ENCODE measurements at regions not wholly inside any gene's neighbourhood (a gene's known extent, or its start where the extent isn't known, plus 50 kb on each side); places are given as distances from the start of the nearest gene placed in this dataset.

DNA sequence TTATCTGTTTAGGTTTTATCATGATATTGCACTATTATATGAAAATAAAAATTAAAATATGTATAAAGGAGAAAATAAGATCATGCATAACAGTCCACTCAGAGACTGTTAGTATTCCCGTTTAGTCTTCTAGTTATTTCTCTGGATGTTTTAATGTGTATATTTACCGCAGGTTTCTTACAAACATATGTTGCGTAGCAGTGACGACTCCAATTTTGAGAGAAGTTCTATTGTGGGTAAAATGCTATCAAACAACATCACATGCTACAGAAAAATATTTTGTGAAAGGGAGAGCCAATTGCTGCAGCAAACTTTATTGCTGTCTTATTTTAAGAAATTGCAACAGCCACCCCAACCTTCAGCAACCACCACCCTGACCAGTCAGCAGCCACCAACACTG lies 72.4 kb upstream of the NXT1 start:
- CTCF ChIA-PET = no interaction called here
- intact Hi-C loops (cut with micrococcal nuclease; ENCODE audit: unreplicated experiment) = no loop called here
- no peaks in the 10 kb centered on the region for H4K20me1 ChIP-seq (ENCODE audit: control insufficient read depth, insufficient read depth)
- H3K27me3 ChIP-seq (replicated peaks in 1 of 2; ENCODE audit: control insufficient read depth in 2 of 2, insufficient read depth in 2 of 2, low read length in 1 of 2) = no peaks in the 10 kb centered on the region; a peak in 1 of 4 replicates
- RAD21 ChIA-PET (ENCODE audit: unreplicated experiment) = no interaction called here
- H3K9me3 ChIP-seq (replicated peaks; ENCODE audit: control insufficient read depth, insufficient read depth, low read length) = no peaks in the 10 kb centered on the region
- SMC1A ChIA-PET (ENCODE audit: uncharacterized antibody, unreplicated experiment) = no interaction called here
- BruUV-seq (replicated peaks) = no TSS peak
- ATAC-seq (no peak), FAIRE-seq (no peak), DNase-seq (ENCODE audit: low read depth, low spot score) (no peak)
- H3K4me1 ChIP-seq (ENCODE audit: control insufficient read depth, insufficient read depth, low read length) = no peaks in the 10 kb centered on the region
- H3K79me2 ChIP-seq (ENCODE audit: control insufficient read depth, insufficient read depth, low read length) = no peaks in the 10 kb centered on the region
- no peak overlapping the region for H3K4me3 ChIP-seq
- no peak overlapping the region for H3K27ac ChIP-seq (ENCODE audit: control insufficient read depth, insufficient read depth)
- in situ Hi-C loops (cut with MboI) = no loop called here
- 73% methylated on average over 4 of the region's 4 CpGs for WGBS (ENCODE audit: insufficient coverage, insufficient replicate concordance, low lambda C conversion rate, missing lambda C conversion rate)
- POLR2A ChIA-PET = no interaction called here
- TF ChIP-seq SMC3 (IDR thresholded peaks at IDR 0.05; ENCODE audit: borderline replicate concordance, low read length) = no peak
- no peak for TF ChIP-seq SMARCA5 (IDR thresholded peaks at IDR 0.05)
- no peak for TF ChIP-seq GATAD2B (conservative IDR thresholded peaks at IDR 0.05; ENCODE audit: low read depth)
- TF ChIP-seq SUPT20H (IDR thresholded peaks at IDR 0.05; ENCODE audit: borderline replicate concordance, control insufficient read depth, low read depth, low read length) = no peak
- no peak for TF ChIP-seq JUNB (IDR thresholded peaks at IDR 0.05)
- TF ChIP-seq MTA3 (IDR thresholded peaks at IDR 0.05; ENCODE audit: borderline replicate concordance, low read length) = no peak
- no peak for TF ChIP-seq MYC (IDR thresholded peaks at IDR 0.05; ENCODE audit: insufficient read depth, insufficient read length, insufficient replicate concordance, low read length, severe bottlenecking)
- no peak for TF ChIP-seq BACH1 (IDR thresholded peaks at IDR 0.05; ENCODE audit: borderline replicate concordance)
- no peaks in the 10 kb centered on the region for H3K36me3 ChIP-seq (ENCODE audit: control insufficient read depth in 2 of 2, insufficient read depth in 2 of 2, low read length in 1 of 2)
- no peak overlapping the region for H3K9ac ChIP-seq (ENCODE audit: control insufficient read depth, insufficient read depth, low read length)
- no peak overlapping the region for H2AFZ ChIP-seq (ENCODE audit: control insufficient read depth, low read depth, low read length)
- H3K4me2 ChIP-seq (ENCODE audit: control insufficient read depth, insufficient read depth) = no peak overlapping the region

DNA sequence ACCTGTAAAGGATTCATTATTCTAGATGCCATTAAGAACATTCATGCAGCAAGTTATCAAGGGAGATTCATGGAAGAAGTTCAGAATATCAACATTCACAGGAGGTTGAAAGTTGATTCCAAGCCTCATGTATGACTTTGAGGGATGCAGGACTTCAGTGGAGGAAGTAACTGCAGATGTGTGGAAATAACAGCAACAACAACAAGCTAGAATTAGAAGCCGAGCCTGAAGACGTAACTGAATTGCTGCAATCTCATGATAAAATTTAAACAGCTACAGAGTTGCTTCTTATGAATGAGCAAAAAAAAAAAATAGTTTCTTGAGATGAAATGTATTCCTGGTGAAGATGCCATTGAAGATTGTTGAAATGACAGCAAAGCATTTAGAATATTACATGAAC lies 73.3 kb upstream of the NXT1 start:
- SMC1A ChIA-PET (ENCODE audit: uncharacterized antibody, unreplicated experiment) = no interaction called here
- ATAC-seq = no peak
- Histone ChIP-seq H3K27me3 (replicated peaks in 1 of 2; ENCODE audit: control insufficient read depth in 2 of 2, insufficient read depth in 2 of 2, low read length in 1 of 2) (no peaks in the 10 kb centered on the region; a peak in 1 of 4 replicates), H3K36me3 (ENCODE audit: control insufficient read depth in 2 of 2, insufficient read depth in 2 of 2, low read length in 1 of 2) (no peaks in the 10 kb centered on the region), H3K9me3 (replicated peaks; ENCODE audit: control insufficient read depth, insufficient read depth, low read length) (no peaks in the 10 kb centered on the region), H4K20me1 (ENCODE audit: control insufficient read depth, insufficient read depth) (no peaks in the 10 kb centered on the region), H3K27ac (ENCODE audit: control insufficient read depth, insufficient read depth) (no peak overlapping the region), H3K4me1 (ENCODE audit: control insufficient read depth, insufficient read depth, low read length) (no peaks in the 10 kb centered on the region), H3K9ac (ENCODE audit: control insufficient read depth, insufficient read depth, low read length) (no peak overlapping the region), H3K4me2 (ENCODE audit: control insufficient read depth, insufficient read depth) (no peak overlapping the region), H3K4me3 (no peak overlapping the region), H2AFZ (ENCODE audit: control insufficient read depth, low read depth, low read length) (no peak overlapping the region), H3K79me2 (ENCODE audit: control insufficient read depth, insufficient read depth, low read length) (no peaks in the 10 kb centered on the region)
- BruUV-seq (replicated peaks) = no TSS peak
- in situ Hi-C loops (cut with MboI) (no loop called here), intact Hi-C loops (cut with micrococcal nuclease; ENCODE audit: unreplicated experiment) (no loop called here)
- TF ChIP-seq RUNX3 (IDR thresholded peaks at IDR 0.05; ENCODE audit: low read length) (no peak), SMC3 (IDR thresholded peaks at IDR 0.05; ENCODE audit: borderline replicate concordance, low read length) (no peak), ZNF207 (IDR thresholded peaks at IDR 0.05; ENCODE audit: borderline replicate concordance) (no peak), FOXM1 (IDR thresholded peaks at IDR 0.05; ENCODE audit: low read depth, low read length) (no peak), GATAD2B (conservative IDR thresholded peaks at IDR 0.05; ENCODE audit: low read depth) (no peak), ZNF384 (IDR thresholded peaks at IDR 0.05; ENCODE audit: borderline replicate concordance, low read depth, low read length) (no peak), MTA3 (IDR thresholded peaks at IDR 0.05; ENCODE audit: borderline replicate concordance, low read length) (no peak), MYC (IDR thresholded peaks at IDR 0.05; ENCODE audit: insufficient read depth, insufficient read length, insufficient replicate concordance, low read length, severe bottlenecking) (no peak)
- POLR2A ChIA-PET = no interaction called here
- CTCF ChIA-PET = no interaction called here
- WGBS (ENCODE audit: insufficient coverage, insufficient replicate concordance, low lambda C conversion rate, missing lambda C conversion rate) = 96% methylated on average over 2 of the region's 2 CpGs
- DNase-seq (ENCODE audit: low read depth, low spot score) = no peak
- no peak for FAIRE-seq
- RAD21 ChIA-PET (ENCODE audit: unreplicated experiment) = no interaction called here

All from GM12878 (cell line).